NT2/D1 (cell line): ENCODE measurements at regions not wholly inside any gene's neighbourhood (a gene's known extent, or its start where the extent isn't known, plus 50 kb on each side); places are given as distances from the start of the nearest gene placed in this dataset.

Experiments used
- DNase-seq: peaks from one replicate; pipeline ENCODE4 v3.0.0-alpha.2; 2011; ENCODE audit warnings: low read depth, low spot score
- H3K27me3 ChIP-seq: 2 replicates; pipeline ENCODE4 v1.6.0; 2011; ENCODE audit warnings: mild to moderate bottlenecking; ENCODE audit not compliant: insufficient read length, insufficient read depth
- H3K36me3 ChIP-seq: 2 replicates; pipeline ENCODE4 v1.6.1; 2011; ENCODE audit warnings: mild to moderate bottlenecking, low read length, mixed read lengths; ENCODE audit not compliant: insufficient read depth, insufficient read length
- H3K4me1 ChIP-seq: 2 replicates; pipeline ENCODE4 v1.5.1; 2011; ENCODE audit not compliant: insufficient read depth, insufficient read length
- H3K4me3 ChIP-seq: 2 replicates; pipeline ENCODE4 v1.5.1; 2011; ENCODE audit warnings: low read depth; ENCODE audit not compliant: insufficient read length
- H3K9ac ChIP-seq: 2 replicates; pipeline ENCODE4 v1.6.0; 2011; ENCODE audit warnings: low read depth; ENCODE audit not compliant: insufficient read length
- H3K9me3 ChIP-seq: 2 replicates; pipeline ENCODE4 v1.5.1; 2011; ENCODE audit warnings: mild to moderate bottlenecking, low read length; ENCODE audit not compliant: insufficient read depth
- SUZ12 ChIP-seq: IDR thresholded peaks from 2 replicates; pipeline ENCODE4 v1.6.1; 2011; ENCODE audit not compliant: insufficient read length, insufficient read depth; ENCODE audit errors: extremely low read depth
- YY1 ChIP-seq: IDR thresholded peaks from 2 replicates; pipeline ENCODE4 v1.6.1; 2011; ENCODE audit not compliant: insufficient read length, insufficient read depth
- ZNF274 ChIP-seq: IDR thresholded peaks from 2 replicates; pipeline ENCODE4 v1.6.1; 2011; ENCODE audit warnings: mild to moderate bottlenecking, low read depth, low read length

DNA sequence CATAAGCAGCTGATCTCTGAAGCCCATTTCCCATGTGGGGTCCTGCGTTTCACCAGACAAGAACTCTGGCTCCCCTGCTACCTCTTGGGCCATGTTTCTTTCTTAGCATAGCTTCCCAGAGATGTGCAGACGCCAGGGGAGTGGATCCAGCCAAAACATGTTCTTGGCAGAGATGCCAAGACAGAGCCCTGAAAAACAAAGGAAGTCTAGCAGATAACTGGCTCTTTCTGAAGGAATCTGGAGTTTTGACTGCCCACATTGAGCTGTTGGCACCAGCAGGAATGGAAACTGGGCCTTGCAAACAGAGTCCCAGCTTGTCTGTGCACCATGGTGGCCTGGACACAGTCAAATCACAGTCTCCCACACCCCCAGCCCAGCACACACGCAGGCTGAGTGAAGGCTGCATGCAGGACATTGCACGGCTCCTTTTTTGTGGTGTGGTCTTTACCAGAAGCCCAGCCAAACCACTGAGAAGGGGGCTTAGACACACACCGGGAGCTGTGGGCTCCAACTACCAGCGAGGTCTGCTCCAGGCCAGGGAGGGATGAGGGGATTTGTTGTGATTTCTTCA is 114.7 kb downstream of the SNX18 start:
- H3K9me3 ChIP-seq = no peaks in the 10 kb centered on the region; the same call in 1 of the 2 replicates

DNA sequence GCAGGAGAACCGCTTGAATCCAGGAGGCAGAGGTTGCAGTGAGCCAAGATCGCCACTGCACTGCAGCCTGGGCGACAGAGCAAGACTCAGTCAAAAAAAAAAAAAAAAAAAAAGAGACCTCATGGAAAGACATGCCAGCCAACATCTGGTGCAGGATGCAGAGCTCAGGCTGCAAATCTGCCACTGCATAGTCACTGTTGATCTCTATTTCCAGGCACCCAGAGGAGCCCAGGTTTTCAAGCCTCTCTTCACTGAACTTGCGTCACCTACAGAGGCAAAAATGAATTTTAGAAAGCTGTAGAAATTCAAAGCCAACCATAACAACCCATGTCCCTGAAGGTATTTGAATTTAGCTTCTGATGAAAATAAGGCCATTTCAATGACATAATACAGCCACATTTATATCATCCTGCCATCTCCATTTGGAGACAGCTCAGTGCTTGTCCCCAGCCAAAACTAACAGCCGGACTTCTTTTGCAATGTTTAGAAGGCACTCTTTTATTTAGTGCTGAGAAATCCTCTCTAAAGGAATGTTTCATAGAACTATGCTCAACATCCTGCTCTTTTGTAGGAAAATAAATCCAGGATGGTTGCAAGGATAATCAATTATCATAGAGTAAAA is 113.3 kb downstream of the SNX18 start:
- Histone ChIP-seq H3K36me3 (no peaks in the 10 kb centered on the region), H3K4me1 (no peaks in the 10 kb centered on the region), H3K27me3 (no peaks in the 10 kb centered on the region), H3K9ac (no peak overlapping the region), H3K4me3 (no peak overlapping the region), H3K9me3 (no peaks in the 10 kb centered on the region; the same call in 1 of the 2 replicates)
- DNase-seq = no peak
- TF ChIP-seq YY1 (no peak), SUZ12 (no peak), ZNF274 (no peak)

More for the DNA sequence above, 114.7 kb downstream of the SNX18 start:
- Histone ChIP-seq H3K4me1 (no peaks in the 10 kb centered on the region), H3K27me3 (no peaks in the 10 kb centered on the region), H3K4me3 (no peak overlapping the region), H3K9ac (no peak overlapping the region), H3K36me3 (no peaks in the 10 kb centered on the region)
- TF ChIP-seq YY1 (no peak), ZNF274 (no peak), SUZ12 (no peak)
- no peak for DNase-seq

- Histone ChIP-seq H3K27me3 (no peaks in the 10 kb centered on the region), H3K9ac (no peak overlapping the region), H3K4me1 (no peaks in the 10 kb centered on the region), H3K4me3 (no peak overlapping the region), H3K9me3 (no peaks in the 10 kb centered on the region; the same call in 1 of the 2 replicates), H3K36me3 (no peaks in the 10 kb centered on the region)
- no peak for TF ChIP-seq YY1
- no peak for TF ChIP-seq SUZ12
- TF ChIP-seq ZNF274 = no peak
- DNase-seq = no peak
These were observed 111.6 kb downstream of the SNX18 start for GRCh38 chr5:54629115-54629514.

GRCh38 chr5:54628050-54628449 is 110.5 kb downstream of the SNX18 start:
- TF ChIP-seq ZNF274 = no peak
- TF ChIP-seq SUZ12 = no peak
- TF ChIP-seq YY1 = no peak
- DNase-seq = no peak
- no peaks in the 10 kb centered on the region for H3K36me3 ChIP-seq
- H3K27me3 ChIP-seq = no peaks in the 10 kb centered on the region
- H3K4me1 ChIP-seq = no peaks in the 10 kb centered on the region
- peaks cover 4% of the 10 kb centered on the region; the same call in 1 of the 2 replicates for H3K9me3 ChIP-seq
- no peak overlapping the region for H3K9ac ChIP-seq
- H3K4me3 ChIP-seq = no peak overlapping the region

DNA sequence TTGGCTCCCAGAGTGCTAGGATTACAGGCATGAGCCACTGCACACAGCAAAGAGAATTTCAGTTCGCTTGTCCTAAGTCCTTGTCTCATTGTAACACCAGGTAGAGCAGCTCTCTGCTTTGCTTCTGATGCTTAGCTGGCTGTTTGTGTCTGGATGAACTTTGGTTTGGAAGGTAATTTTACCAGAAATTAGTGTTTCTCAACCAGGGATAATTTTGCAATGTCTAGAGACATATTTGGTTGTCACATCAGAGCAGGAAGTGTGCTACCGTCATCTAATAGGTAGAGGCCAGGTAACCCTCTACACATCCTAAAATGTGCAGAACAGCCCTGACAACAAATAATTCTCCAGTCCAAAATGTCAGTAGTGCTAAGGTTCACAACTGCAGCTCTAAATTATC is 108.8 kb downstream of the SNX18 start:
- no peak for DNase-seq
- Histone ChIP-seq H3K4me1 (no peaks in the 10 kb centered on the region), H3K27me3 (no peaks in the 10 kb centered on the region), H3K4me3 (no peak overlapping the region), H3K9ac (no peak overlapping the region), H3K9me3 (peaks cover 7% of the 10 kb centered on the region; the same call in 1 of the 2 replicates), H3K36me3 (no peaks in the 10 kb centered on the region)
- no peak for TF ChIP-seq SUZ12
- TF ChIP-seq YY1 = no peak
- TF ChIP-seq ZNF274 = no peak

DNA sequence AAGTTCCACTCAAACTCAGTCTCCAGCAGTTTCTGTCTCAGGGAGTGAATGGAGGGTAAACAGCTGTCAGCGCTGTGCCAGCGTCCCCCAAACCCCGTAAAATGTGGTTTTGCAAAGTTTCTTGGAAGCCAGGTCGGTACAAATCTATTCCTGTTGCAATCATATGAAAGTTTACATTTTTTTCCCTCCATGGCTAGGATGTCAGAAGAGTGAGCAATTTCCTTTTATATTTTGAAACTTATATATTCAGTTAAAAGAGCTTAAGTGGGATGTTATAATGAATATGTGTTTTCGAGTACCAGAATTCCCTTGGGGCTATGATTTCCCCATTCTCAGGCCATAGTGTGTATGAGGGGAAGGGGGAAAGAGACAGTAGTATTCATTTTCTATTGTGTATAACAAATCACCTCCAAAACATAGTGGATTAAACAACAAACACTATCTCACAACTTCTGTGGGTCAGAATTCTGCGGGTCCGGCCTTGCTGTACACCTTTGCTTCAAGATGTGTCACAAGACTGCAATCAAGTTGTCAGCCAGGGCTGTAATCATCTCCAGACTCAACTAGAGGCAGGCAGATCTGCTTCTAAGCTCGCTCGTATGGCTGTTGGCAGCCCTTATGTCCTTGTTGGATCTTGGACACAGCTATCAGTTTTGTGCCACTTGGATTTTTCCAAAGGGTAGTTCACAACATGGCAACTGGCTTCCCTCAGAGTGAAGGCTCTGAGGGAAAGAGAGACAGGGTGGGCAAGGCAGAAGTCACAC is 107.4 kb downstream of the SNX18 start:
- H3K27me3 ChIP-seq = no peaks in the 10 kb centered on the region
- H3K4me3 ChIP-seq = no peak overlapping the region
- DNase-seq = no peak
- TF ChIP-seq SUZ12 (no peak), ZNF274 (no peak), YY1 (no peak)
- H3K9ac ChIP-seq = no peak overlapping the region
- H3K9me3 ChIP-seq = peaks cover 7% of the 10 kb centered on the region; the same call in 1 of the 2 replicates
- no peaks in the 10 kb centered on the region for H3K36me3 ChIP-seq
- no peaks in the 10 kb centered on the region for H3K4me1 ChIP-seq

DNA sequence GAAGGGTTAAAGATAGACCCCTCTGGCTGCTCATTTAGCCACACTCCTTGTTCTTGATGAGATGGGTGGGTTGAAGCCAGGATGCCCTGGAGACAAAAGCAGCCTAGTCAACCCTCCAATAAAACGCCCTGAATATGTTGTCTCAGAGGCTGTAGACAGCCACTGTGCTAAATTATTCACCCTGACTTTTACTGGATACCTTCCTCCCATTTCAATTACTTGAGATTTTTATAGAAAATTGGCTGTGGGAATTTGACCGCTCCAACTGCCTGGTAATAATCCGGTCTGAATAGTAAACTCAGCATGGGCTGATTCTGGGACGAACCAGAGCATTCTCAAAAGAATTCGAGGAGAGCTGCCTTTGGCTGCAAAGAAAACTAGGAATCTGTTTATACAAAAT is 104.2 kb downstream of the SNX18 start:
- H3K4me3 ChIP-seq = no peak overlapping the region
- no peak overlapping the region for H3K9ac ChIP-seq
- peaks cover 7% of the 10 kb centered on the region; the same call in 1 of the 2 replicates for H3K9me3 ChIP-seq
- TF ChIP-seq YY1 (no peak), SUZ12 (no peak), ZNF274 (no peak)
- no peaks in the 10 kb centered on the region for H3K27me3 ChIP-seq
- no peaks in the 10 kb centered on the region for H3K36me3 ChIP-seq
- no peaks in the 10 kb centered on the region for H3K4me1 ChIP-seq
- DNase-seq = no peak
